A549 (cell line): ENCODE measurements at regions not wholly inside any gene's neighbourhood (a gene's known extent, or its start where the extent isn't known, plus 50 kb on each side); places are given as distances from the start of the nearest gene placed in this dataset.

Experiments used
- ATOH8 ChIP-seq: fragments of 250-450 bp; sonication (Bioruptor Pico); IDR thresholded peaks from 2 replicates; pipeline ENCODE4 v1.5.0; 2020; ENCODE audit warnings: low read depth, mild to moderate bottlenecking, moderate library complexity
- CTCF ChIP-seq: fragments of >200 bp; sonication (Bioruptor Twin); formaldehyde crosslinking; IDR thresholded peaks from 3 replicates; pipeline ENCODE4 v1.5.1; 2016
- EP300 ChIP-seq, 2 experiments: fragments of >200 bp; sonication (Bioruptor Twin); formaldehyde crosslinking; IDR thresholded peaks; 2 replicates in 1 of 2; 3 replicates in 1 of 2; pipeline ENCODE4 v1.6.1; 2016 to 2017
- HEYL ChIP-seq: fragments of 250-450 bp; sonication (Bioruptor Pico); IDR thresholded peaks from 2 replicates; pipeline ENCODE4 v1.8.0; 2021; ENCODE audit warnings: mild to moderate bottlenecking, moderate library complexity
- HMGXB4 ChIP-seq: fragments of 250-450 bp; sonication (Bioruptor Pico); IDR thresholded peaks from 2 replicates; pipeline ENCODE4 v1.5.0; 2021; ENCODE audit warnings: mild to moderate bottlenecking, moderate library complexity, borderline replicate concordance
- JUN ChIP-seq, 2 experiments: fragments of >200 bp; sonication (Bioruptor Twin); formaldehyde crosslinking; IDR thresholded peaks; 2 replicates in 1 of 2; 3 replicates in 1 of 2; pipeline ENCODE4 v1.6.1; 2016 to 2017
- JUNB ChIP-seq: fragments of >200 bp; sonication (Bioruptor Twin); formaldehyde crosslinking; IDR thresholded peaks from 2 replicates; pipeline ENCODE4 v1.6.1; 2016
- KDM1A ChIP-seq: fragments of 200-600 bp; sonication (generic); IDR thresholded peaks from 2 replicates; pipeline ENCODE4 v1.6.1; 2016; ENCODE audit warnings: low read depth, mild to moderate bottlenecking
- MAX ChIP-seq: IDR thresholded peaks from 2 replicates; pipeline ENCODE4 v1.6.1; 2012
- POLR2A ChIP-seq: IDR thresholded peaks from 2 replicates; pipeline ENCODE4 v1.6.1; 2012; ENCODE audit warnings: mild to moderate bottlenecking, low read length
- POLR2AphosphoS2 ChIP-seq: conservative IDR thresholded peaks from 2 replicates; pipeline ENCODE4 v1.6.1; 2012; ENCODE audit warnings: low read length, improper control_type of control experiment, inconsistent platforms

- TF ChIP-seq POLR2AphosphoS2 (no peak), CTCF (no peak), POLR2A (no peak), MAX (no peak), HEYL (CRISPR knock-in tag) (no peak), KDM1A (no peak), EP300 (IDR thresholded peaks at IDR 0.05) (no peak), ATOH8 (no peak), HMGXB4 (no peak), JUNB (no peak), JUN (IDR thresholded peaks at IDR 0.05) (no peak)
Observed at GRCh38 chr2:183752571-183752970, 628.3 kb downstream of the NUP35 start.
